Mesothelial cell of epicardium (in vitro differentiated cells): ENCODE measurements at regions not wholly inside any gene's neighbourhood (a gene's known extent, or its start where the extent isn't known, plus 50 kb on each side); places are given as distances from the start of the nearest gene placed in this dataset.
"Not testable (repeated sequence)": the region's sequence is repeated elsewhere in the genome, so short reads cannot be mapped to it uniquely, and the experiment has no call there.

Experiments
- DNase-seq, 2 experiments: peaks; one replicate each; pipeline ENCODE4 v3.0.0; 2021; ENCODE audit warnings: low spot score in 2 of 2; ENCODE audit not compliant: unreplicated experiment in 2 of 2
- H3K27ac Mint-ChIP-seq: 2 replicates; pipeline ENCODE4 v1.8.0; 2021; ENCODE audit warnings: mixed read lengths
- H3K27me3 Mint-ChIP-seq: 2 replicates; pipeline ENCODE4 v1.8.0; 2021; ENCODE audit warnings: low read depth, mixed read lengths
- H3K36me3 Mint-ChIP-seq: 2 replicates; pipeline ENCODE4 v1.8.0; 2021; ENCODE audit warnings: mixed read lengths
- H3K4me1 Mint-ChIP-seq: 2 replicates; pipeline ENCODE4 v1.8.0; 2021; ENCODE audit warnings: mixed read lengths
- H3K4me3 Mint-ChIP-seq: 2 replicates; pipeline ENCODE4 v1.8.0; 2021; ENCODE audit warnings: mild to moderate bottlenecking, moderate library complexity, mixed read lengths
- H3K9me3 Mint-ChIP-seq: 2 replicates; pipeline ENCODE4 v1.8.0; 2021; ENCODE audit warnings: mixed read lengths
- TF ChIP-seq, protein P1 (sequence below): fragments of 200-600 bp; sonication (generic); IDR thresholded peaks from one replicate; pipeline ENCODE4 v1.5.0; 2021; ENCODE audit warnings: antibody characterized with exemption; ENCODE audit not compliant: unreplicated experiment

DNA sequence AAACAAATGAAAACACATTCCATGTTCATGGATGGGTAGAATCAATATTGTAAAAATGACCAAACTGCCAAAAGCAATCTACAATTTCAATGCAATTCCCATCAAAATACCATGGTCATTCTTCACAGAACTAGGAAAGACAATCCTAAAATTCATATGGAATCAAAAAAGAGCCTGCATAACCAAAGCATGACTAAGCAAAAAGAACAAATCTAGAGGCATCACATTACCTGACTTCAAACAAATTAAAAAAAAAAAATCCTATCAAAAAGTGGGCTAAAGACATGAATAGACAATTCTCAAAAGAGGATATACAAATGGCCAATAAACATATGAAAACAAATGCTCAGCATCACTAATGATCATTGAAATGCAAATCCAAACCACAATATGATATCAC, 297.5 kb downstream of the NAF1 start:
- no peak for DNase-seq
- Mint-ChIP-seq H3K27me3 (no peaks in the 10 kb centered on the region), H3K4me1 (peaks cover under 1% of the 10 kb centered on the region), H3K27ac (no peak overlapping the region), H3K9me3 (peaks cover 25% of the 10 kb centered on the region), H3K4me3 (no peak overlapping the region), H3K36me3 (no peaks in the 10 kb centered on the region)
- TF ChIP-seq, protein P1, sequence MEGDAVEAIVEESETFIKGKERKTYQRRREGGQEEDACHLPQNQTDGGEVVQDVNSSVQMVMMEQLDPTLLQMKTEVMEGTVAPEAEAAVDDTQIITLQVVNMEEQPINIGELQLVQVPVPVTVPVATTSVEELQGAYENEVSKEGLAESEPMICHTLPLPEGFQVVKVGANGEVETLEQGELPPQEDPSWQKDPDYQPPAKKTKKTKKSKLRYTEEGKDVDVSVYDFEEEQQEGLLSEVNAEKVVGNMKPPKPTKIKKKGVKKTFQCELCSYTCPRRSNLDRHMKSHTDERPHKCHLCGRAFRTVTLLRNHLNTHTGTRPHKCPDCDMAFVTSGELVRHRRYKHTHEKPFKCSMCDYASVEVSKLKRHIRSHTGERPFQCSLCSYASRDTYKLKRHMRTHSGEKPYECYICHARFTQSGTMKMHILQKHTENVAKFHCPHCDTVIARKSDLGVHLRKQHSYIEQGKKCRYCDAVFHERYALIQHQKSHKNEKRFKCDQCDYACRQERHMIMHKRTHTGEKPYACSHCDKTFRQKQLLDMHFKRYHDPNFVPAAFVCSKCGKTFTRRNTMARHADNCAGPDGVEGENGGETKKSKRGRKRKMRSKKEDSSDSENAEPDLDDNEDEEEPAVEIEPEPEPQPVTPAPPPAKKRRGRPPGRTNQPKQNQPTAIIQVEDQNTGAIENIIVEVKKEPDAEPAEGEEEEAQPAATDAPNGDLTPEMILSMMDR: no peak

DNA sequence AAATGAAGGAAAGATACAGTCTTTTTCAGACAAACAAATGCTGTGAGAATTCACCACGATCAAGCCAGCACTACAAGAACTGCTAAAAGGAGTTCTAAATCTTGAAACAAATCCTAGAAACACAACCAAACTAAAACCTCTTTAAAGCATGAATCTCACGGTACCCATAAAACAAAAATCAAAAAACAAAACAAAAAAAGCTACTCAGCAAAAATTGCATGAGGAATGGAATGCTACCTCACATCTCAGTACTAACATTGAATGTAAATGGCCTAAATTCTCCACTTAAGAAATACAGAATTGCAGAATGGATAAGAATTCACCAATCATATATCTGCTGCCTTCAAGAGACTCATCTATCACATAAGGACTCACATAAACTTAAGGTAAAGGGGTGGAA, 300.1 kb downstream of the NAF1 start:
- TF ChIP-seq, protein P1: no peak
- Mint-ChIP-seq H3K27ac (no peak overlapping the region), H3K4me3 (no peak overlapping the region), H3K36me3 (no peaks in the 10 kb centered on the region), H3K27me3 (no peaks in the 10 kb centered on the region), H3K9me3 (peaks cover 25% of the 10 kb centered on the region), H3K4me1 (no peaks in the 10 kb centered on the region)
- DNase-seq: no peak

DNA sequence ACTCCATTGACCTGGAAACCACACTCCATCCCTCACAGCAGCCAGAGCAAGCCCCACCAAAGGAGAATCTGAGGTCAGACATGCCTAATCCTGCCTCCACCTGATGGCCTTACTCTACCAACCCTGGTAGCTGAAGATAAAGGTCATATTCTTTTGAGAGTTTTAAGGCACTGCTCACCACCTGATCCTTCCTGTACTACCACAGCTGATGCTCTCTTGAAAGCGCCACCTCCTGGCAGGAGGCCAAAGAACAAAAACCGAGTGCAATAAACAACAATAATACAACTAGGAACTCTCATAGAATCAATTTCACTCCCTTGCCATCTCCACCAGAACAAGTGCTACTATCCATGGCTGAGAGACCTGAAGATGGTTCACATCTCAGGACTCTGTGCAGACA, 301.6 kb downstream of the NAF1 start:
- Mint-ChIP-seq H3K36me3 (no peaks in the 10 kb centered on the region), H3K27me3 (no peaks in the 10 kb centered on the region), H3K27ac (no peak overlapping the region), H3K4me3 (no peak overlapping the region), H3K9me3 (peaks cover 25% of the 10 kb centered on the region), H3K4me1 (no peaks in the 10 kb centered on the region)
- TF ChIP-seq, protein P1: no peak
- no peak for DNase-seq

DNA sequence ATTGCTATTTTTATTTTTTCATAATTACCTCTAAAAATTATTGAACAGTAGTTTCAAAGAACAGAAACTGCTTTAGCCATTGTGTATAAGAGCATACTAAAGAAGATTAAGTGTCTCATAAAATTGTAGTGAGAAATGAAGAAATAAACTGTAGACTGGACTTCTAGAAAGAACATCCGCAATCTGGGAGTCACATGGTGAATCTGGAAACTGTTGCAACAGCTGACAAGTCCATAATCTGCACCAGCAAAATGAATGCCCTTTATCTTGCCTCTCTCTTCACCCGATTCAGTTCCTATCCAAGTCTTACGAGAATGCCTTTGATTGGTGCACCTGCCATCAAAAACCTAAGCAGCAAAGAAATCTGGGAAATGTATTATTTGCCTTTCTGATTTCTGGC, 312.9 kb downstream of the NAF1 start:
- Mint-ChIP-seq H3K36me3 (no peaks in the 10 kb centered on the region), H3K27ac (no peak overlapping the region), H3K9me3 (no peaks in the 10 kb centered on the region), H3K27me3 (no peaks in the 10 kb centered on the region), H3K4me3 (no peak overlapping the region), H3K4me1 (no peaks in the 10 kb centered on the region)
- DNase-seq: no peak
- TF ChIP-seq, protein P1: no peak

DNA sequence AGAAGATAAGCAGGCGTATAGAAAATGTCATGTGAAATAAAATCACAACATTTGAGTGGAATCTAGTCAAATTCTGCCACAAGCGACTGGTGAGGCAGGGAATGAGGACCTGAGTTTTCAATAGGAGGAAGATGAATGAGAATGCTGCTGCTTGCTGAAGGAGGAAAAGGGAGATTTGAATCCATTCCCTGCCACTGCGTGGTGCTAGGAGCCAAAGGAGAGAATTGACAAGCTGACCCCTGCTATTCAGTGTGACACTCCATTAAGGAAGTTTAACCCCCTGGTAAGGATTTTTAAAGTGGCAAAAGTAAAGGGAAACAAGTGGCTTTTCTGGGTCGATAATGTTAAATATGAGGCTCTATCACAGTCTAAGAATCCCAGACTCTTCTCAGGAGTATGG, 314.0 kb downstream of the NAF1 start:
- Mint-ChIP-seq H3K4me3 (no peak overlapping the region), H3K27me3 (no peaks in the 10 kb centered on the region), H3K36me3 (no peaks in the 10 kb centered on the region), H3K4me1 (no peaks in the 10 kb centered on the region), H3K27ac (no peak overlapping the region), H3K9me3 (no peaks in the 10 kb centered on the region)
- DNase-seq: no peak
- TF ChIP-seq, protein P1: no peak

DNA sequence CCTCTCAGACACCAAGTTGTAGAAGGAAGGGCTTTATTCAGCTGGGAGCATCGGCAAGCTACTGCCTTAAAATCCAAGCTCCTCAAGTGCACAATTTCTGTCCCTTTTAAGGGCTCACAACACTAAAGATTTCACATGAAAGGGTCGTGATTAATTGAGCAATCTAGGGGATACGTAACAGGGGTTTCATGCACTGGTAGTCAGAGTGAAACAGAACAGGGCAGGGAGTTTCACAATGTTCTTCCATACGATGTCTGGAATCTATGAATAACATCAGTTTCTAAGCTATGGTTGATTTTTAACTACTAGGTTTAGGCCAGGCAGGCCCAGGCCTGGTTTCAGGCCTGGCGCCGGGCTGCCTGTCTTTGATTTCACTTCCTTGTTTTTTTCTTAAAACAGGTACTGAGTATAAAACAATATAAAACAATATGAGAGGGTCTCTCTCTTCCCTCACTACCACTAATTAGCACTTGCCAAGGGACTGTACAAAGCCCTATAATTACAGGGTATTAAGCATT, 315.4 kb downstream of the NAF1 start:
- not testable (repeated sequence) for DNase-seq, H3K9me3 Mint-ChIP-seq, H3K27me3 Mint-ChIP-seq, H3K4me1 Mint-ChIP-seq, H3K36me3 Mint-ChIP-seq, H3K27ac Mint-ChIP-seq, H3K4me3 Mint-ChIP-seq
